ENCODE measurements at regions not wholly inside any gene's neighbourhood (a gene's known extent, or its start where the extent isn't known, plus 50 kb on each side); places are given as distances from the start of the nearest gene placed in this dataset.

GRCh38 chr3:95037927-95038326, 975.1 kb downstream of the NSUN3 start:
- no peak for DNase-seq

GRCh38 chr3:95044101-95044500, 981.2 kb downstream of the NSUN3 start:
- DNase-seq = no peak

- DNase-seq = no peak
Observed at GRCh38 chr3:95048564-95048963, 985.7 kb downstream of the NSUN3 start.

GRCh38 chr3:95049841-95050240, 987.0 kb downstream of the NSUN3 start:
- no peak for DNase-seq

GRCh38 chr3:95055288-95055687, 992.4 kb downstream of the NSUN3 start:
- DNase-seq = no peak

- no peak for DNase-seq
Observed at GRCh38 chr3:95082191-95082590, 1019.3 kb downstream of the NSUN3 start.

GRCh38 chr3:95084738-95085137, 1021.9 kb downstream of the NSUN3 start:
- DNase-seq = no peak

GRCh38 chr3:95088464-95088863, 1025.6 kb downstream of the NSUN3 start:
- no peak for DNase-seq

GRCh38 chr3:95097493-95097892, 1034.6 kb downstream of the NSUN3 start:
- DNase-seq = no peak

- DNase-seq = no peak
Observed at GRCh38 chr3:95120921-95121320, 1058.1 kb downstream of the NSUN3 start.

- no peak for DNase-seq
Observed at GRCh38 chr3:95123104-95123503, 1060.2 kb downstream of the NSUN3 start.

GRCh38 chr3:95134693-95135413, 1072.0 kb downstream of the NSUN3 start:
- DNase-seq = no peak

- DNase-seq = no peak
Observed at GRCh38 chr3:95148107-95148506, 1085.2 kb downstream of the NSUN3 start.

GRCh38 chr3:95151590-95151989, 1088.7 kb downstream of the NSUN3 start:
- DNase-seq = no peak

GRCh38 chr3:95154766-95155165, 1091.9 kb downstream of the NSUN3 start:
- DNase-seq = no peak

GRCh38 chr3:95162794-95163193, 1099.9 kb downstream of the NSUN3 start:
- DNase-seq = no peak

GRCh38 chr3:95167748-95168147, 1104.9 kb downstream of the NSUN3 start:
- no peak for DNase-seq

GRCh38 chr3:95168526-95168925, 1105.7 kb downstream of the NSUN3 start:
- no peak for DNase-seq

GRCh38 chr3:95172164-95172943, 1109.5 kb downstream of the NSUN3 start:
- DNase-seq = no peak

GRCh38 chr3:95177096-95177495, 1114.2 kb downstream of the NSUN3 start:
- DNase-seq = no peak

- no peak for DNase-seq
Observed at GRCh38 chr3:95184038-95184437, 1121.2 kb downstream of the NSUN3 start.

- DNase-seq = no peak
Observed at GRCh38 chr3:95189348-95189747, 1126.5 kb downstream of the NSUN3 start.

GRCh38 chr3:95197661-95198060, 1134.8 kb downstream of the NSUN3 start:
- DNase-seq = no peak

GRCh38 chr3:95200384-95200783, 1137.5 kb downstream of the NSUN3 start:
- no peak for DNase-seq

- DNase-seq = no peak
Observed at GRCh38 chr3:95210878-95211277, 1148.0 kb downstream of the NSUN3 start.

Data from stimulated activated CD4-positive, alpha-beta T cell treated with anti-CD3 and anti-CD28 coated beads, Interleukin-4, amount 100 ng/mL, for 24 hours (primary cell).